ENCODE measurements at regions not wholly inside any gene's neighbourhood (a gene's known extent, or its start where the extent isn't known, plus 50 kb on each side); places are given as distances from the start of the nearest gene placed in this dataset.

DNA sequence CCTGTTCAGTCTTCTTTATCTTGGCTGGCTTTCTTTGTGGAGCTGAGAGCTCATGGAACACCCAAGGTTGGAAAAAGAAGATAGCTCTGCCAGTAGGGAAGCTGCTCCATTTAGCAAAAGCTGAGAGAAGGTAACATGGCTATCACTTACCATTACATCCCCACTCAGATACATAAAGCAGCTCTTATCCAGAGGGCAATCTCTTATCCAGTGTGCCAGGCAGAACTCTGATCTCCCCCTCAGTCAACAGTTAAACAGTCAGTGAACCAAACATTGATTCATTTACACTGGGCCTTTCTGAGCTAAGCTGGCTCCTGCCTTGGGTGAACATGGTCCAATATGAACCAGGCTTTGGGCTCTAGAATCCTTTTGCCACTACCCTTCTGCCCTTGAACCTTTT is 624.2 kb downstream of the NTRK3 start:
- POLR2A ChIA-PET: no interaction called here
- H3K4me3 Mint-ChIP-seq (ENCODE audit: unreplicated experiment): no peak overlapping the region
- intact Hi-C loops (cut with micrococcal nuclease): no loop called here

DNA sequence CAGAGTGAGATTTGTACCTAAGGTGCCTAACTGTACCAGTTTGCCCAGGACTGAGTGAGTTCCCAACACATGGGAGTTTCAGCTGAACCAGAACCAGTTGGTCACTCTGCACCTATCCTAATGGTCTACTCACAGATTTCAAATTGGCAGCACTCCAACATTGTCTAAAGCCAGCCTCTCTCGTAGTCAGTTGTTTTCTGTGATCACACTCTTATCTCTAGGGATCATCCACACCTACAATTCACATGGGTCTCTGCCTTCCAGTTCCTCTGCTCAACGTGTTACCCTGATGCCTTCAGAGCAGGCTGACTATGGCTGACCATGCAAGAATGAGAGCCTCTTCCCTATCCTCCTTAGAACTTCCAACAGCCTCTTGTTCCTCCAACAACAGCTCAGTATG is 624.8 kb downstream of the NTRK3 start:
- H3K27me3 Mint-ChIP-seq (ENCODE audit: insufficient read depth, unreplicated experiment): no peaks in the 10 kb centered on the region
- H3K9me3 Mint-ChIP-seq (ENCODE audit: unreplicated experiment): no peaks in the 10 kb centered on the region
- POLR2A ChIA-PET: no interaction called here
- intact Hi-C loops (cut with micrococcal nuclease): no loop called here
- no peak overlapping the region for H3K4me3 Mint-ChIP-seq (ENCODE audit: unreplicated experiment)
- TF ChIP-seq CTCF (IDR thresholded peaks at IDR 0.05; ENCODE audit: unreplicated experiment): no peak
- no TSS peak for BruUV-seq (replicated peaks)
- CTCF ChIA-PET: interaction anchor here (0.6 to 0.7 kb wide), 2 partner anchors 613 to 1547 kb away, joined by 3 read pairs; no protein-coding TSS in a partner anchor
- H3K36me3 Mint-ChIP-seq (ENCODE audit: insufficient read depth, unreplicated experiment): no peaks in the 10 kb centered on the region
- H3K27ac Mint-ChIP-seq (ENCODE audit: low read depth, unreplicated experiment): no peak overlapping the region
- DNase-seq (ENCODE audit: unreplicated experiment): no peak
- no peaks in the 10 kb centered on the region for H3K4me1 Mint-ChIP-seq (ENCODE audit: insufficient read depth, unreplicated experiment)

More for the DNA sequence above, 624.2 kb downstream of the NTRK3 start:
- CTCF ChIA-PET: interaction anchor here (0.6 to 0.7 kb wide), 3 partner anchors 613 to 1548 kb away, joined by 3 read pairs; no protein-coding TSS in a partner anchor
- no peaks in the 10 kb centered on the region for H3K36me3 Mint-ChIP-seq (ENCODE audit: insufficient read depth, unreplicated experiment)
- no peak for TF ChIP-seq CTCF (IDR thresholded peaks at IDR 0.05; ENCODE audit: unreplicated experiment)
- no TSS peak for BruUV-seq (replicated peaks)
- no peak overlapping the region for H3K27ac Mint-ChIP-seq (ENCODE audit: low read depth, unreplicated experiment)
- H3K4me1 Mint-ChIP-seq (ENCODE audit: insufficient read depth, unreplicated experiment): no peaks in the 10 kb centered on the region
- no peaks in the 10 kb centered on the region for H3K27me3 Mint-ChIP-seq (ENCODE audit: insufficient read depth, unreplicated experiment)
- no peak for DNase-seq (ENCODE audit: unreplicated experiment)
- no peaks in the 10 kb centered on the region for H3K9me3 Mint-ChIP-seq (ENCODE audit: unreplicated experiment)

DNA sequence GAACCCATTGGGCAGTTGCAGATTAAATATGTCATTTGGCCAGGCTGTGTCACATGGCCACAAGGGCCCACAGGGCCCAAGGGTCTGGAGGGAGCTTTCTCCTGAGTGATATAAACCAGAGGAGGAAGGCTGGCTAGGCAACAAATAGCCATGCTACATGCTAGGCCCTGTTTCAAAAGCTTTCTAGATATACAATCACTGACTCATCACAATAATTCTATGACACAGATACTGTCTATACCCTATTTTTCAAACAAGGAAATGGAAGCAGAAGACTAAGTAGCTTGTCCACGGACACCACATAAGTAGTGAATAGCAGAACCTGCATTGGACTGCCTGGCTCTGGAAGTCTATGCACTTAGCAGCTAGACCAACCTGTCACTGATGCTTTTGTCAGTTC is 625.4 kb downstream of the NTRK3 start:
- ChIA-PET CTCF (no interaction called here), POLR2A (no interaction called here)
- no peaks in the 10 kb centered on the region for H3K4me1 Mint-ChIP-seq (ENCODE audit: insufficient read depth, unreplicated experiment)
- no peak for TF ChIP-seq CTCF (IDR thresholded peaks at IDR 0.05; ENCODE audit: unreplicated experiment)
- intact Hi-C loops (cut with micrococcal nuclease): no loop called here
- no TSS peak for BruUV-seq (replicated peaks)
- no peak overlapping the region for H3K27ac Mint-ChIP-seq (ENCODE audit: low read depth, unreplicated experiment)
- no peak overlapping the region for H3K4me3 Mint-ChIP-seq (ENCODE audit: unreplicated experiment)
- no peaks in the 10 kb centered on the region for H3K9me3 Mint-ChIP-seq (ENCODE audit: unreplicated experiment)
- no peaks in the 10 kb centered on the region for H3K36me3 Mint-ChIP-seq (ENCODE audit: insufficient read depth, unreplicated experiment)
- H3K27me3 Mint-ChIP-seq (ENCODE audit: insufficient read depth, unreplicated experiment): no peaks in the 10 kb centered on the region
- DNase-seq (ENCODE audit: unreplicated experiment): no peak

DNA sequence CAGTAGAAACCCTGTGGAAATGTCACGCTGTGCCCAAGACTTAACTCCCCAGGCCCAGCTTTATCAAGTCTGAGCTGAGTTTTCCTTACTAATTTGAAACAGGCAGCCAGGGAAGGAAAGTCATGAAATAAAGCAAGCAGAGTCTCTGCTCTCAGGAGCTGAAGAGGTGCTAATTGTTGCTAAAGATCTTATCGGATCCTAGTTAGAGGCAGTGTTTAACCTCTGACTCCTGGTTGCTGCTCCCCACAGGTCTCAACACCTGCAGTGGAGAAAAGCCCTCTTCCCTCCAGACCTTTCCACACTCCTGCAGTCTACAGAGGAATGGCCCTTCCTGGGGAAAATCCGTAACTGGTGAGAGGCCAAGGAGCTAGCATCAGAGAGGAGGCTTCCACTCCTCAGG is 628.2 kb downstream of the NTRK3 start:
- no TSS peak for BruUV-seq (replicated peaks)
- no peaks in the 10 kb centered on the region for H3K4me1 Mint-ChIP-seq (ENCODE audit: insufficient read depth, unreplicated experiment)

More for the DNA sequence above, 628.2 kb downstream of the NTRK3 start:
- ChIA-PET POLR2A (no interaction called here), CTCF (no interaction called here)
- H3K4me3 Mint-ChIP-seq (ENCODE audit: unreplicated experiment): no peak overlapping the region
- no peak overlapping the region for H3K27ac Mint-ChIP-seq (ENCODE audit: low read depth, unreplicated experiment)
- DNase-seq (ENCODE audit: unreplicated experiment): no peak
- intact Hi-C loops (cut with micrococcal nuclease): loop anchor here (5.0 kb wide), 1 partner anchor 494 kb away; no protein-coding TSS in a partner anchor
- no peaks in the 10 kb centered on the region for H3K27me3 Mint-ChIP-seq (ENCODE audit: insufficient read depth, unreplicated experiment)
- no peak for TF ChIP-seq CTCF (IDR thresholded peaks at IDR 0.05; ENCODE audit: unreplicated experiment)
- no peaks in the 10 kb centered on the region for H3K9me3 Mint-ChIP-seq (ENCODE audit: unreplicated experiment)
- H3K36me3 Mint-ChIP-seq (ENCODE audit: insufficient read depth, unreplicated experiment): no peaks in the 10 kb centered on the region

Data from MCF 10A (cell line).